Gastroesophageal sphincter (tissue), 4 donors: ENCODE measurements at regions not wholly inside any gene's neighbourhood (a gene's known extent, or its start where the extent isn't known, plus 50 kb on each side); places are given as distances from the start of the nearest gene placed in this dataset.

ENCODE experiments used
- ATAC-seq: fragments of 150-250 bp; one replicate; pipeline ENCODE4 v1.9.1; 2016; ENCODE audit warnings: mild to moderate bottlenecking, moderate library complexity
- H3K27ac ChIP-seq, 4 donors: fragments of 200-600 bp; sonication (generic) in 3 of 4; 1 replicate in 3 of 4; 2 replicates in 1 of 4; pipeline ENCODE4 v1.5.1; 2016 to 2019
- H3K27me3 ChIP-seq: fragments of 200-600 bp; sonication (generic); one replicate; pipeline ENCODE4 v1.5.1; 2019
- H3K36me3 ChIP-seq, 2 donors: fragments of 200-600 bp; sonication (generic); one replicate each; pipeline ENCODE4 v1.5.1; 2019; ENCODE audit warnings: control low read depth in 1 of 2
- H3K4me1 ChIP-seq, 3 donors: fragments of 200-600 bp; sonication (generic); 1 replicate in 2 of 3; 2 replicates in 1 of 3; pipeline ENCODE4 v1.5.1; 2016 to 2019; ENCODE audit warnings: control low read depth in 2 of 3
- H3K4me3 ChIP-seq, 2 donors: fragments of 200-600 bp; sonication (generic); one replicate each; pipeline ENCODE4 v1.5.1; 2019; ENCODE audit warnings: mild to moderate bottlenecking in 1 of 2, moderate library complexity in 1 of 2
- H3K9me3 ChIP-seq, 3 donors: fragments of 200-600 bp; sonication (generic); one replicate each; pipeline ENCODE4 v1.5.1; 2017 to 2019; ENCODE audit warnings: control low read depth in 2 of 3
- EP300 ChIP-seq: sonication (generic); formaldehyde crosslinking; IDR thresholded peaks from one replicate; pipeline ENCODE4 v1.6.1; 2017; ENCODE audit warnings: antibody characterized with exemption, mild to moderate bottlenecking
- POLR2A ChIP-seq, 2 donors: fragments of 450-650 bp; IDR thresholded peaks; one replicate each; pipeline ENCODE4 v1.6.1; 2017; ENCODE audit warnings: antibody characterized with exemption in 2 of 2, mild to moderate bottlenecking in 2 of 2, moderate library complexity in 1 of 2
- POLR2AphosphoS5 ChIP-seq: sonication (generic); formaldehyde crosslinking; IDR thresholded peaks from one replicate; pipeline ENCODE4 v1.6.1; 2017; ENCODE audit warnings: antibody characterized with exemption
- WGBS, 2 donors: methylation state at CpG; one replicate each; pipeline ENCODE4 v1.1.5; 2018; ENCODE audit warnings: low coverage in 1 of 2; 5-methylcytosine and 5-hydroxymethylcytosine counted together
- TF ChIP-seq, protein P1 (sequence below), 4 experiments: fragments of 200-600 bp in 2 of 4; fragments of 450-650 bp in 2 of 4; sonication (generic) in 1 of 4; IDR thresholded peaks; one replicate each; pipeline ENCODE4 v1.5.1; 2017 to 2019; ENCODE audit warnings: antibody characterized with exemption in 4 of 4, mild to moderate bottlenecking in 2 of 4, moderate library complexity in 2 of 4

DNA sequence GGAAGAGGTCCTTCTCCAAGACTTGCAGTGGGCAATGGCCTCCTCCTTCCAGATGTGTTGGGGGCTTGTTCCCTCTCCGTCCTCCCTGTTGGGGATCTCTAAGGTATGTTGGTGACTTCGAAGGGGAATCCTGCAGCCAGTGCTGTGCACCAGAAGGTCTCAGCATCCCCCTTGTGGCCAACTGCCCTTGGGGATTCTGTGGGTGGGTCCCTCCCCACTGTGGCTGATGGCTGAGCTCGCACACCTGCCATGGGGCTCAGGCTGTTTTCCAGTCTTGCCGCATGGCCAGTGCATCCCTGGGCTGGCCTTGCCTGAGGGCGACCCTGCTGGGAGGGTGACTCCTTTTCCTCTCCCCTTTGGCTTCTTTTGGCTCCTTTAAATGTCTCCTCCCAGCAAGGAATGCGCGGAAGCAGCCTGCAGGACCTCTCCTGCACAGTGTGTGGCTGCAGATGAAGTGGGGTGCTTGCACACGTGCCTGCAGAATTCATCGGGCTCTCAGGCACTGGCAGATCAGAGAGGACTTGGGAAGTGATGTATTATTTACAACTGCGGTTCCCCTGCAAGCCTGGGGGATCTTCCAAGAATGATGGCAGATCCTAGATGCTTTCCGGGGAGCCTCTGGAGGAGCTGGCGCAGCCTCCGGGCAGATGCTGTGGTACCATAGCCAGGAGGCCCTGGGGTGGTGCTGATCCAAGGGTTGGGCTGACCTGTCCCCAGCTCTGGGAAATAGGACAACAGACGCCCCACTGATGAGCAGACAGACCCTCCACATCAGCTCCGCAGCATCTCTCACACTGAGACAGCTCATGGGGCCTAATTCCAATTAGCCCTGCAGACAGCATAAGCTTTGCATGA lies 410.0 kb downstream of the TCERG1L start:
- Histone ChIP-seq H3K9me3 (no peaks in the 10 kb centered on the region), H3K4me3 (no peak overlapping the region), H3K4me1 (no peaks in the 10 kb centered on the region), H3K36me3 (no peaks in the 10 kb centered on the region), H3K27me3 (peaks cover 48% of the 10 kb centered on the region), H3K27ac (no peak overlapping the region)
- TF ChIP-seq POLR2A (IDR thresholded peaks at IDR 0.05) (no peak), POLR2AphosphoS5 (no peak), EP300 (no peak)
- TF ChIP-seq, protein P1, sequence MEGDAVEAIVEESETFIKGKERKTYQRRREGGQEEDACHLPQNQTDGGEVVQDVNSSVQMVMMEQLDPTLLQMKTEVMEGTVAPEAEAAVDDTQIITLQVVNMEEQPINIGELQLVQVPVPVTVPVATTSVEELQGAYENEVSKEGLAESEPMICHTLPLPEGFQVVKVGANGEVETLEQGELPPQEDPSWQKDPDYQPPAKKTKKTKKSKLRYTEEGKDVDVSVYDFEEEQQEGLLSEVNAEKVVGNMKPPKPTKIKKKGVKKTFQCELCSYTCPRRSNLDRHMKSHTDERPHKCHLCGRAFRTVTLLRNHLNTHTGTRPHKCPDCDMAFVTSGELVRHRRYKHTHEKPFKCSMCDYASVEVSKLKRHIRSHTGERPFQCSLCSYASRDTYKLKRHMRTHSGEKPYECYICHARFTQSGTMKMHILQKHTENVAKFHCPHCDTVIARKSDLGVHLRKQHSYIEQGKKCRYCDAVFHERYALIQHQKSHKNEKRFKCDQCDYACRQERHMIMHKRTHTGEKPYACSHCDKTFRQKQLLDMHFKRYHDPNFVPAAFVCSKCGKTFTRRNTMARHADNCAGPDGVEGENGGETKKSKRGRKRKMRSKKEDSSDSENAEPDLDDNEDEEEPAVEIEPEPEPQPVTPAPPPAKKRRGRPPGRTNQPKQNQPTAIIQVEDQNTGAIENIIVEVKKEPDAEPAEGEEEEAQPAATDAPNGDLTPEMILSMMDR (IDR thresholded peaks at IDR 0.05) = no peak
- no peak for ATAC-seq
- 50 to 61% methylated on average over 1 to 6 of the region's 15 CpGs for WGBS, 2 donors

DNA sequence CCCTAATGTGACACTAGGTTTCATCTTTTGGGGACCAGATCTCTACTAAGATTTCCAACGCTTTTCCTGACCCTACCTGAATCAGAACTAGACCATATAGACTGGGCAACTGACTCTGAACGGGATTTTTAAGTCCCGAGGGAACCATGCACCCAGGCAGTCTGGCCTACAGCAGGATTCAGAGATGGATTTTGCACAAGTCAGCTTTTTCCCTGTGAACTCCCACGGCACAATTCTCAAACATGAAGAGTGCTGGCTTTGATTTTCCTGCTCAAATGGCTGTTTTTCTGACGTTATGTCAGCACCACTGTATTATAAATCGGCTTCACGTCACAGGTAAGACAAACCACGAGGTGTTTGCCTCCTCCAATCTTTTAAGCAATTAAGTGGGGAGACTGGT lies 409.1 kb downstream of the TCERG1L start:
- no peaks in the 10 kb centered on the region for H3K36me3 ChIP-seq
- no peaks in the 10 kb centered on the region for H3K9me3 ChIP-seq
- no peaks in the 10 kb centered on the region for H3K4me1 ChIP-seq
- no peak overlapping the region for H3K27ac ChIP-seq
- H3K4me3 ChIP-seq = no peak overlapping the region
- H3K27me3 ChIP-seq = peaks cover 49% of the 10 kb centered on the region
- TF ChIP-seq, protein P1 (IDR thresholded peaks at IDR 0.05) = no peak
- TF ChIP-seq POLR2AphosphoS5 = no peak
- no peak for ATAC-seq
- 39 to 52% methylated on average over 6 to 8 of the region's 8 CpGs for WGBS, 2 donors

DNA sequence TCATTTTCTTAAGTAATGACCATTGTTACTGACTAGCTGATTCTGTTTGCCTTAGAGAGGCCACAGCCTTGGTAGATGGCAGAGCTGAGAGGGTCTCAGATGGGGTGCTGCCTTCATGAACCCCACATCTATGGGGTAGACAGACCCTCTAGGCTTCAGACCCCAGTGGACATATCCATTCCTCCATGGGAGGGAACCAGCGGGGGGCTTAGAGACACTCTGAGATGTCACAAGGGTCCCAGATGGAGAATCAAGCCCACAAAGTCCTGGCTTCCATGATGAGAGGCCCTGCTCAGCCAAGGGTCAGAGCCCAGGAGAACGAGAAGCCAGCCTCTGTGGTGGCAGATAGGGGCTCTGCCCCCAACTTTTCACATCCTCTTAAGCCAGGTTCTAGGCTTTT lies 408.6 kb downstream of the TCERG1L start:
- Histone ChIP-seq H3K4me1 (no peaks in the 10 kb centered on the region), H3K9me3 (no peaks in the 10 kb centered on the region), H3K4me3 (no peak overlapping the region), H3K36me3 (no peaks in the 10 kb centered on the region), H3K27me3 (peaks cover 45% of the 10 kb centered on the region), H3K27ac (no peak overlapping the region)
- no peak for TF ChIP-seq POLR2A (IDR thresholded peaks at IDR 0.05)
- TF ChIP-seq, protein P1 (IDR thresholded peaks at IDR 0.05) = no peak
- no peak for TF ChIP-seq POLR2AphosphoS5
- no peak for TF ChIP-seq EP300
- no peak for ATAC-seq
- no CpG with 5 or more reads among the region's 2 CpGs for WGBS, 2 donors

DNA sequence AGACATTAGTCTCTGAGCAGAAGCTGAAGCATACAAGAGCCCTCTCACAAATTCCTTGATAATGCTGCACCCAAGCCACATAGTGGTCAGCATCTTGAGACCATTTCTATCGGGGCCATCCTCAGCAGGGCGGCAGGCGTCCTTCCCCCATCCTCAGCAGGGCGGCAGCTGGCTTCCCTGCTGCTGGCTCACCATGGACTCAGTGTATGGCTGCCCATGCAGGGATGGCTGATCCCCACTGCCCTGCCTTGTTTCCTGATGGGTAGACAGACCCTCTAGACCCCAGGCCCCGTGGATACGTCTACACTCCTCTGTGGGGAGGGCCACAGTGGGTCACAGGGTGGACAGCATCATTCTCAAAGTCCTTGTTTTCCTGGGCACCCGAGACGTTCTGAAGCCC lies 406.8 kb downstream of the TCERG1L start:
- ATAC-seq = no peak
- Histone ChIP-seq H3K9me3 (no peaks in the 10 kb centered on the region), H3K27ac (no peak overlapping the region), H3K4me1 (no peaks in the 10 kb centered on the region), H3K36me3 (no peaks in the 10 kb centered on the region), H3K4me3 (no peak overlapping the region), H3K27me3 (peaks cover 38% of the 10 kb centered on the region)
- TF ChIP-seq EP300 = no peak
- TF ChIP-seq POLR2AphosphoS5 = no peak
- no CpG with 5 or more reads among the region's 8 CpGs for WGBS, 2 donors

DNA sequence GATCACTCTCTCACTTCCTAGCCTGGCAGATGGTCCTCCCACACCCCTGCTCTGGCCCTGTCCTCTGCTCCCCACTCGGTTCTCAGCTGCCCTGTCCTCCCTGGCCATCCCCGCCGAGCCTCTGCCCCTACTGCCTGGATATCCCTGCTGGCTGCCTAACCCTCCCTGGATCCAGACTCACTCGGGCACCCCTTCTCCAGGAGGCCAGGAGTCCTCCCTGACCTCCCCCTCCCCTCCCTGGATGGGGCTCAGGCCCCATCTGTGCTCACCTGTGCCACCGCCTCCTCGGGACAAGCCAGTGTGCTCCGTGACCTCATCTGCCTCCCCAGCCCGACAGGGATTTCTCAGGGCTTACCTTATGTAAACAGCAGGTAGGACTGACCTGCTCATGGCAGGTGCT lies 406.1 kb downstream of the TCERG1L start:
- Histone ChIP-seq H3K4me3 (no peak overlapping the region), H3K27me3 (peaks cover 34% of the 10 kb centered on the region), H3K9me3 (peaks cover 0 to 1% (median 0%) of the 10 kb centered on the region in 3 donors), H3K36me3 (no peaks in the 10 kb centered on the region), H3K4me1 (no peaks in the 10 kb centered on the region), H3K27ac (no peak overlapping the region)
- TF ChIP-seq POLR2A (IDR thresholded peaks at IDR 0.05) (no peak), POLR2AphosphoS5 (no peak), EP300 (no peak)
- TF ChIP-seq, protein P1 (IDR thresholded peaks at IDR 0.05) = no peak
- 79 to 80% methylated on average over 2 to 3 of the region's 8 CpGs for WGBS, 2 donors
- ATAC-seq = no peak
